MM.1S (cell line): ENCODE measurements at regions not wholly inside any gene's neighbourhood (a gene's known extent, or its start where the extent isn't known, plus 50 kb on each side); places are given as distances from the start of the nearest gene placed in this dataset.

Experiments
- DNase-seq: peaks from one replicate; pipeline ENCODE4 v3.0.0-alpha.2; 2015
- H2AFZ ChIP-seq: fragments of 300-600 bp; sonication (generic); 2 replicates; pipeline ENCODE4 v1.6.0; 2016; ENCODE audit warnings: antibody characterized with exemption, low read length
- H3F3A ChIP-seq: fragments of 300-600 bp; sonication (generic); 2 replicates; pipeline ENCODE4 v1.6.1; 2016; ENCODE audit warnings: mild to moderate bottlenecking, antibody characterized with exemption, low read length, moderate library complexity, mixed read lengths; ENCODE audit not compliant: insufficient read depth
- H3K27ac ChIP-seq: fragments of 300-600 bp; sonication (generic); 2 replicates; pipeline ENCODE4 v1.5.1; 2016; ENCODE audit warnings: mild to moderate bottlenecking, low read length
- H3K27me3 ChIP-seq: fragments of 300-600 bp; sonication (generic); replicated peaks from 2 replicates; pipeline ENCODE4 v1.6.0; 2016; ENCODE audit warnings: low read length; ENCODE audit not compliant: insufficient read depth
- H3K36me3 ChIP-seq: fragments of 300-600 bp; sonication (generic); replicated peaks from 2 replicates; pipeline ENCODE4 v1.6.1; 2016; ENCODE audit warnings: mild to moderate bottlenecking, low read length, mixed read lengths; ENCODE audit not compliant: insufficient read depth
- H3K4me1 ChIP-seq: fragments of 300-600 bp; sonication (generic); 2 replicates; pipeline ENCODE4 v1.6.1; 2016; ENCODE audit warnings: low read length, mixed read lengths
- H3K4me2 ChIP-seq: fragments of 300-600 bp; sonication (generic); 2 replicates; pipeline ENCODE4 v1.6.0; 2016; ENCODE audit warnings: low read depth, low read length
- H3K4me3 ChIP-seq: fragments of 300-600 bp; sonication (generic); 2 replicates; pipeline ENCODE4 v1.5.1; 2016; ENCODE audit warnings: low read length, mixed read lengths
- H3K79me2 ChIP-seq: fragments of 300-600 bp; sonication (generic); 2 replicates; pipeline ENCODE4 v1.6.1; 2016; ENCODE audit warnings: mixed run types, low read length, mixed read lengths
- H3K9ac ChIP-seq: fragments of 300-600 bp; sonication (generic); 2 replicates; pipeline ENCODE4 v1.6.1; 2016; ENCODE audit warnings: low read length, mixed read lengths
- H3K9me2 ChIP-seq: fragments of 300-600 bp; sonication (generic); replicated peaks from 2 replicates; pipeline ENCODE4 v1.6.1; 2016; ENCODE audit warnings: mild to moderate bottlenecking, low read length, mixed read lengths; ENCODE audit not compliant: insufficient read depth
- H3K9me3 ChIP-seq: fragments of 300-600 bp; sonication (generic); replicated peaks from 2 replicates; pipeline ENCODE4 v1.6.1; 2016; ENCODE audit warnings: mild to moderate bottlenecking, low read length, mixed read lengths; ENCODE audit not compliant: insufficient read depth
- H4K20me1 ChIP-seq: fragments of 300-600 bp; sonication (generic); 2 replicates; pipeline ENCODE4 v1.6.1; 2016; ENCODE audit warnings: mild to moderate bottlenecking, low read length, moderate library complexity, mixed read lengths; ENCODE audit not compliant: insufficient read depth
- EZH2 ChIP-seq: fragments of 300-600 bp; sonication (generic); optimal IDR thresholded peaks from 2 replicates; pipeline ENCODE3; 2017; ENCODE audit warnings: low read depth, mild to moderate bottlenecking, antibody characterized with exemption, low read length, mixed read lengths
- EZH2phosphoT487 ChIP-seq: fragments of 300-600 bp; sonication (generic); IDR thresholded peaks from 2 replicates; pipeline ENCODE4 v1.6.1; 2018; ENCODE audit warnings: antibody characterized with exemption, low read length
- TF ChIP-seq, protein P1 (sequence below): fragments of 300-600 bp; sonication (generic); IDR thresholded peaks from 2 replicates; pipeline ENCODE4 v1.5.1; 2016; ENCODE audit warnings: antibody characterized with exemption, low read length, mixed read lengths

DNA sequence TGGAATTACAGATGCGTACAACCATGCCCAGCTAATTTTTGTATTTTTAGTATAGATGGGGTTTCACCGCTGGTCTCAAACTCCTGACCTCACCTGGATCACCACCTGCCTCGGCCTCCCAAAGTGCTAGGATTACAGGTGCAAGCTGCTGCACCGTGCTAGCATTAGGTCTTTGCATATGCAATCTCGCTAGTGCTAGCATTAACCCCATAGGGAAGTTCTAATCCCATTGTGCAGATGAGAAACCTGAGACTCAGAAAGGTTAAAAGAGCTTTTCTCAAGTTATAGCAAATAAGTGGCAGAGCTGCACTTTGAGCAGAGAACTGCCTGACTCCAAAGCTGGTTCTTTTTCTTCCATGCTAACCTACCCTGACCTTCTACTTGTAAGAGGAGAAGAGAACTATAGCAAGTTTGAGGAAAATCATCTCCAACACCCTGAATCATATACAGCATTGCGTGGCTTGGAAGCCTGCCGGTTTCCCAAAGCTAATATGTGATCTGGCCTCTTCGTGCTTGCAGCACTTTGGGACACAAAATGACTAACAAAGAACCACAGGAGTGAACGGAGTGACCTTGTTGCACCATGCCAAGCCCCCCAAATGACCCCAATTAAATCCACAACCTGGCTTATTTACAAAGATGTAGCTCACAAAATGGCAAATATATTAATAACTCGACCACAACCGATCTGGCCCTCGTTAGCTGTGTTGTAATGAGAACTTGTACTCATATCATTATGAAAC lies 185.1 kb downstream of the TM2D1 start:
- TF ChIP-seq EZH2phosphoT487 (no peak), EZH2 (no peak)
- TF ChIP-seq, protein P1, sequence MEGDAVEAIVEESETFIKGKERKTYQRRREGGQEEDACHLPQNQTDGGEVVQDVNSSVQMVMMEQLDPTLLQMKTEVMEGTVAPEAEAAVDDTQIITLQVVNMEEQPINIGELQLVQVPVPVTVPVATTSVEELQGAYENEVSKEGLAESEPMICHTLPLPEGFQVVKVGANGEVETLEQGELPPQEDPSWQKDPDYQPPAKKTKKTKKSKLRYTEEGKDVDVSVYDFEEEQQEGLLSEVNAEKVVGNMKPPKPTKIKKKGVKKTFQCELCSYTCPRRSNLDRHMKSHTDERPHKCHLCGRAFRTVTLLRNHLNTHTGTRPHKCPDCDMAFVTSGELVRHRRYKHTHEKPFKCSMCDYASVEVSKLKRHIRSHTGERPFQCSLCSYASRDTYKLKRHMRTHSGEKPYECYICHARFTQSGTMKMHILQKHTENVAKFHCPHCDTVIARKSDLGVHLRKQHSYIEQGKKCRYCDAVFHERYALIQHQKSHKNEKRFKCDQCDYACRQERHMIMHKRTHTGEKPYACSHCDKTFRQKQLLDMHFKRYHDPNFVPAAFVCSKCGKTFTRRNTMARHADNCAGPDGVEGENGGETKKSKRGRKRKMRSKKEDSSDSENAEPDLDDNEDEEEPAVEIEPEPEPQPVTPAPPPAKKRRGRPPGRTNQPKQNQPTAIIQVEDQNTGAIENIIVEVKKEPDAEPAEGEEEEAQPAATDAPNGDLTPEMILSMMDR, result no peak
- peaks cover 18% of the 10 kb centered on the region for H3K4me1 ChIP-seq
- H2AFZ ChIP-seq, result no peak overlapping the region
- H3K9me2 ChIP-seq, result no peaks in the 10 kb centered on the region
- no peak overlapping the region for H3K9ac ChIP-seq
- no peak overlapping the region for H3K27ac ChIP-seq
- H3K27me3 ChIP-seq, result no peaks in the 10 kb centered on the region
- no peaks in the 10 kb centered on the region for H3K9me3 ChIP-seq
- H3K36me3 ChIP-seq, result no peaks in the 10 kb centered on the region
- no peaks in the 10 kb centered on the region for H3K79me2 ChIP-seq
- no peak overlapping the region for H3K4me3 ChIP-seq
- no peaks in the 10 kb centered on the region for H3F3A ChIP-seq
- H3K4me2 ChIP-seq, result no peak overlapping the region
- no peak for DNase-seq
- no peaks in the 10 kb centered on the region for H4K20me1 ChIP-seq

DNA sequence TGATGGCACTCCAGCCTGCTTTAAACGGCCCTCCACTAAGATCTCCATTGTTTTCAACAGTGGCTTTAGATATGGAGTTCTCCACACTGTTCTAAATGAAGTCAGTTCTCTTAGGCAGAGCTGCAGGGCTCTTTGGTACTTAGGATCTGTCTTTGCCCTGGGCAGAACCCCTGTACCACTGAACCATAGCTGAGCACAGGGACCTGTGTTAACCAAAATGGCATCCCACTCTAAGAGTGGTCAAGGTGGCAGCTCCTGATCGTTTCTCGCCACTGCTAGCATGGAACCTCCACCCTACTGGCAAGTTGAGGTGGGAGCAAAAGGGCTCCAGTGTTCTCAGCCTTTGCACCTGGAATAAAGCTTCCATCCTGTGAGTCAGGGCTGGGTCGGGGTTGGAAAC lies 186.7 kb downstream of the TM2D1 start:
- Histone ChIP-seq H3K27ac (no peak overlapping the region), H3K9ac (no peak overlapping the region), H3K9me3 (no peaks in the 10 kb centered on the region), H3K4me1 (peaks cover 18% of the 10 kb centered on the region), H3K4me3 (no peak overlapping the region), H3K4me2 (no peak overlapping the region), H3K9me2 (no peaks in the 10 kb centered on the region), H3F3A (no peaks in the 10 kb centered on the region), H3K79me2 (no peaks in the 10 kb centered on the region), H3K27me3 (no peaks in the 10 kb centered on the region), H4K20me1 (no peaks in the 10 kb centered on the region), H2AFZ (no peak overlapping the region), H3K36me3 (no peaks in the 10 kb centered on the region)
- no peak for DNase-seq
- TF ChIP-seq EZH2phosphoT487 (no peak), EZH2 (no peak)
- TF ChIP-seq, protein P1, result no peak

DNA sequence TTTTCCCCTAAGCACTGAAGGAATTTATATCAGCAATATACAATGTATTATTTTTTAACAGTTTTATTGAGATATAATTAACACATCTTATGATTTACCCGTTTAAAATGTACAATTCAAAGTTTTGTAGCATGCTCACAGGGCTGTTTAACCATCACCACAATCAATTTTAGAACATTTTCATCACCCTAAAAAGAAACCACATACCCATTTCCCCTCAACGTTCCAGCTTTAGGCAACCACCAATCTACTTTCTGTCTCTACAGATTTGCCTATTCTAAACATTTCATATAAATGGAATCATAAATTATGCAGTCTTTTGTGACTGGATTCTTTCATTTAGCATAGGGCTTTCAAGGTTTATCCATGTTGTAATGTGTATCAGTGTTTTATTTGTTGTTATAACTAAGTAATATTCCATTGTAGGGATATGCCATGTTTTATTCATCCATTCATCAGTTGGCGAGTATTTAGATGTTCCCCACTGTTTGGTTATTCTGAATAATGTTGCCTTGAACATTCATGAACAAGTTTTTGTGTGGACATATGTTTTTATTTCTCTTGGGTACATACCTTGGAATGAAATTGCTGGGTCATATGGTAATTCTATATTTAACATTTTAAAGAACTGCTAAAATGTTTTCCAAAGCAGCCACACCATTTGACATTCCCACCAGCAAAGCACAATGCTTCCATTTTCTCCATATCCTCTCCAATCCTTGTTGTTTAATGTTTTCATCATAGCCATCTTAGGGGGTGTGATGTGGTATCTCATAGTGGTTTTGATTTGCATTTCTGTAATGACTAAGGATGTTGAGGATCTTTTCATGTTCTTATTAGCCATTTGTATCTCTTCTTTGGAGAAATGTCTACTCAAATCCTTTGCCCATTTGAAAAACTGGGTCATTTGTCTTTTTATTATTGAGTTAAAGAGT lies 188.5 kb downstream of the TM2D1 start:
- TF ChIP-seq EZH2, result no peak
- TF ChIP-seq, protein P1, result no peak
- no peak for TF ChIP-seq EZH2phosphoT487
- peak overlapping the region; percentile 33; the same call in 1 of the 2 replicates for H3K4me2 ChIP-seq
- peak; percentile 23 for DNase-seq
- H3K4me3 ChIP-seq, result no peak overlapping the region
- H3K79me2 ChIP-seq, result no peaks in the 10 kb centered on the region
- H3K36me3 ChIP-seq, result no peaks in the 10 kb centered on the region
- no peaks in the 10 kb centered on the region for H3K9me3 ChIP-seq
- no peaks in the 10 kb centered on the region for H3F3A ChIP-seq
- no peaks in the 10 kb centered on the region for H3K9me2 ChIP-seq
- no peak overlapping the region for H3K27ac ChIP-seq
- no peak overlapping the region for H3K9ac ChIP-seq
- no peaks in the 10 kb centered on the region for H4K20me1 ChIP-seq
- H3K27me3 ChIP-seq, result no peaks in the 10 kb centered on the region
- peaks cover 18% of the 10 kb centered on the region for H3K4me1 ChIP-seq
- H2AFZ ChIP-seq, result no peak overlapping the region; the same call in 1 of the 2 replicates
